ENCODE measurements at regions not wholly inside any gene's neighbourhood (a gene's known extent, or its start where the extent isn't known, plus 50 kb on each side); places are given as distances from the start of the nearest gene placed in this dataset.

- no peak for TF ChIP-seq CTCF (IDR thresholded peaks at IDR 0.05; ENCODE audit: low read depth, low read length)
- H3K4me3 ChIP-seq (replicated peaks in 1 of 2; ENCODE audit: low read depth in 2 of 2, low read length in 2 of 2), result no peak overlapping the region
- peak in 1 of 2 donors; percentile 22 for DNase-seq (ENCODE audit: low read depth in 2 of 2)
These were observed 237.5 kb upstream of the ROPN1 start for GRCh38 chr3:124229420-124229819.

- H3K4me3 ChIP-seq (replicated peaks in 1 of 2; ENCODE audit: low read depth in 2 of 2, low read length in 2 of 2), result no peak overlapping the region
- no peak for TF ChIP-seq CTCF (IDR thresholded peaks at IDR 0.05; ENCODE audit: low read depth, low read length)
- no peak for DNase-seq (ENCODE audit: low read depth in 2 of 2)
These were observed 237.9 kb upstream of the ROPN1 start for GRCh38 chr3:124229836-124230235.

GRCh38 chr3:124230432-124230831, 238.5 kb upstream of the ROPN1 start:
- DNase-seq (ENCODE audit: low read depth in 2 of 2), result no peak
- no peak for TF ChIP-seq CTCF (IDR thresholded peaks at IDR 0.05; ENCODE audit: low read depth, low read length)
- no peak overlapping the region for H3K4me3 ChIP-seq (replicated peaks in 1 of 2; ENCODE audit: low read depth in 2 of 2, low read length in 2 of 2)

- H3K4me3 ChIP-seq (replicated peaks in 1 of 2; ENCODE audit: low read depth in 2 of 2, low read length in 2 of 2), result no peak overlapping the region
- DNase-seq (ENCODE audit: low read depth in 2 of 2), result no peak
- TF ChIP-seq CTCF (IDR thresholded peaks at IDR 0.05; ENCODE audit: low read depth, low read length), result no peak
These were observed 239.1 kb upstream of the ROPN1 start for GRCh38 chr3:124230998-124231397.

- peak in 1 of 2 donors; percentile 59 for DNase-seq (ENCODE audit: low read depth in 2 of 2)
- no peak overlapping the region for H3K4me3 ChIP-seq (replicated peaks in 1 of 2; ENCODE audit: low read depth in 2 of 2, low read length in 2 of 2)
- no peak for TF ChIP-seq CTCF (IDR thresholded peaks at IDR 0.05; ENCODE audit: low read depth, low read length)
These were observed 242.9 kb upstream of the ROPN1 start for GRCh38 chr3:124234852-124235252.

- no peak for TF ChIP-seq CTCF (IDR thresholded peaks at IDR 0.05; ENCODE audit: low read depth, low read length)
- H3K4me3 ChIP-seq (replicated peaks in 1 of 2; ENCODE audit: low read depth in 2 of 2, low read length in 2 of 2), result no peak overlapping the region
- DNase-seq (ENCODE audit: low read depth in 2 of 2), result no peak
These were observed 243.5 kb upstream of the ROPN1 start for GRCh38 chr3:124235446-124235845.

- DNase-seq (ENCODE audit: low read depth in 2 of 2), result no peak
- TF ChIP-seq CTCF (IDR thresholded peaks at IDR 0.05; ENCODE audit: low read depth, low read length), result no peak
- H3K4me3 ChIP-seq (replicated peaks in 1 of 2; ENCODE audit: low read depth in 2 of 2, low read length in 2 of 2), result no peak overlapping the region
These were observed 251.4 kb upstream of the ROPN1 start for GRCh38 chr3:124243177-124243859.
